ENCODE measurements at regions not wholly inside any gene's neighbourhood (a gene's known extent, or its start where the extent isn't known, plus 50 kb on each side); places are given as distances from the start of the nearest gene placed in this dataset.
"Not testable (repeated sequence)": the region's sequence is repeated elsewhere in the genome, so short reads cannot be mapped to it uniquely, and the experiment has no call there.

DNA sequence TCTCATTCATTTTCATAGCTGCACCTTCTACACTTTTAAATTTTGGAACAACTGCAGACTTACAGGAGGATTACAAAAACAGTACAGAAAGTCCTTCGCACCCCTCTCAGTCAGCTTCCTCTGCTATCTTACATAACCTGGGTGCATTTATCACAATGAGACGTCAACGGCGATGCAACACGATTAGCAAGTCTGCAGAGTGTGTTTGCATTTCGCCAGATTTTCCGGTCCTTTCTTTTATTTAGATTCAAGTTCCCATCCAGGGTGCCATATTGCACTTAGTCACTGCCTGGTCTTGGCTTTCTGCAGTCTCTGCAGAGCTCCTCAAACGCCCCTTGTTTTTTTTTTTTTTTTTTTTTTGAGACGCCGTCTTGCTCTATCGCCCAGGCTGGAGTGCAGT is 85.9 kb downstream of the ASMT start:
- DNase-seq = no peak

- DNase-seq = not testable (repeated sequence)
These were observed 86.6 kb downstream of the ASMT start for GRCh38 chrX:1701396-1701901.

GRCh38 chrX:1702142-1702541 is 87.3 kb downstream of the ASMT start:
- not testable (repeated sequence) for DNase-seq

DNA sequence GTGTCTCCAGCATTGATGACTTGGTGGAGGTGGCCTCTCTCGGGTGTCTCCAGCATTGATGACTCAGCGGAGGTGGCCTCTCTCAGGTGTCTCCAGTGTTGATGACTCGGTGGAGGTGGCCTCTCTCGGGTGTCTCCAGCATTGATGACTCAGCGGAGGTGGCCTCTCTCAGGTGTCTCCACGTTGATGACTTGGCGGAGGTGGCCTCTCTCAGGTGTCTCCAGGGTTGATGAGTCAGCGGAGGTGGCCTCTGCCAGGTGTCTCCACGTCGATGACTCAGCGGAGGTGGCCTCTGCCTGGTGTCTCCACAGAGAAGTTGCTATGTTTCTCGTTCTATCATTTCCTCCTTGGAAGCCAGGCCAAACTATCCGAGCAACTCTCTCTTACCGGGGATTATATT is 87.7 kb downstream of the ASMT start:
- DNase-seq = not testable (repeated sequence)

DNA sequence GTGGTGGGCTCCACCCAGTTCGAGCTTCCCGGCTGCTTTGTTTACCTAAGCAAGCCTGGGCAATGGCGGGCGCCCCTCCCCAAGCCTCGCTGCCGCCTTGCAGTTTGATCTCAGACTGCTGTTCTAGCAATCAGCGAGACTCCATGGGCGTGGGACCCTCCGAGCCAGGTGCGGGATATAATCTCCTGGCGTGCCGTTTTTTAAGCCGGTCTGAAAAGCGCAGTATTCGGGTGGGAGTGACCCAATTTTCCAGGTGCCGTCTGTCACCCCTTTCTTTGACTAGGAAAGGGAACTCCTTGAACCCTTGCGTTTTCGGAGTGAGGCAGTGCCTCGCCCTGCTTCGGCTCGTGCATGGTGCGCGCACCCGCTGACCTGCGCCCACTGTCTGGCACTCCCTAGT is 94.4 kb downstream of the ASMT start:
- DNase-seq = not testable (repeated sequence)

GRCh38 chrX:1713296-1713695 is 98.4 kb downstream of the ASMT start:
- no peak for DNase-seq

- DNase-seq = no peak
These were observed 102.5 kb downstream of the ASMT start for GRCh38 chrX:1717373-1717772.

GRCh38 chrX:1719270-1719669 is 104.4 kb downstream of the ASMT start:
- no peak for DNase-seq

DNA sequence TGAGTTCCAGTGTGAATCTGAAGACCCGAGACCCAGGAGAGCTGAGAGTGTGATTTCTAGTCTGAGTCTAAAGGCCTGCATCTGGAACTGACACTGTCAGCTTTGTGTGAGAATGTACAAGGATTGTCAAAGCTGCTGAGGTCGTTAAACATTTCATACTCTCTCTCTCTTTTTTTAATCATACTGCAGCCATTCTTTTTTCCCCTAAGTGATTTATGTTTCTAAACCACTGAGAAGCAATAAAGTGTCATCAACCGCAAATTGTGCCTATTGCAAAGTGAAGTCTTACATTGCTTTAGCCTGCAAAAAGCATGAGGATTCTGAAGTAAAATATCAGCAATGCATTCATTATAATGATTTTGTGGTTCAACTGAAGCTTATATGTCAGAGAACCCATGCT is 106.0 kb downstream of the ASMT start:
- no peak for DNase-seq

DNA sequence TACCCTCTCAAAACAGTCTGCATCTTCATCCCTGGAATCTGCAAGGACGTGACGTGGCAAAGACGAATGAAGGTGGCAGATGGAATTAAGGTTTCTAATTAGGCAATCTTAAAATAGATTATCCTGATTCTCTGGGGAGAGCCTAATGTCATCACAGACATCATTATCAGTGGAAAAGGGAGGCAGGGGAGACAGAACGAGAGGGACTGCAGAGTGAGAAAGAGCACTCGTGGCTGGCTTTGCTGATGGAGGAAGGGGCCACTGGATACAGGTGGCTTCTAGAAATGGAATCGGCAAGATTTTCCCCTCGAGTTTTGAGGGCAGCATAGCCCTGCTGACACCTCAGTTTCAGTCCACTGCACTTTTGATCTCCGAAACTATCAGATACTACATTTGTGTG is 110.6 kb downstream of the ASMT start:
- DNase-seq = no peak

DNA sequence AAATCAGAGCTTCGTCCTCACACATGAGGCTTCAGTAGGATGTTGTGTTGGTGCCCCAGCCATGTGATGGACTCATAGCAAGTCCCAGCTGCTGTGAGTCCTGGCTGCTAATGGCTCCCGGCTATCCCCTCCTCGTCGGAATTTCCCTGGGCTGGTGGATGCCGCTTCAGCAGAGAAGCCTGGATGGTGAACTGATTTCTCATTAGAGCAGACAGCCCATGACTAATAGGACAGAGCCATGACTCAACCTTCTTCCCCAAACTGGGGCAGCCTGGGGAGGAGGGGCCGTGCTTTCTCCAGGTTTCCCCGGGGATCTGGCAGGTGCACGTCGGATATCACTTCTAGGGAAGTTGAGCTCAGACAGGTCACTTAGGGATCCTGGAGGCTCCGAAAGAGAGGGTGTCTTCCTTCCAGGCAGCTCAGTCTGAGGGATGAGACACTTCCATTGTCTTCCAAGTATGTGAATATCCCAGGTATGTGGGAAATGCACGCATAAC is 112.7 kb downstream of the ASMT start:
- no peak for DNase-seq

GRCh38 chrX:1734806-1735205 is 119.9 kb downstream of the ASMT start:
- no peak for DNase-seq

DNA sequence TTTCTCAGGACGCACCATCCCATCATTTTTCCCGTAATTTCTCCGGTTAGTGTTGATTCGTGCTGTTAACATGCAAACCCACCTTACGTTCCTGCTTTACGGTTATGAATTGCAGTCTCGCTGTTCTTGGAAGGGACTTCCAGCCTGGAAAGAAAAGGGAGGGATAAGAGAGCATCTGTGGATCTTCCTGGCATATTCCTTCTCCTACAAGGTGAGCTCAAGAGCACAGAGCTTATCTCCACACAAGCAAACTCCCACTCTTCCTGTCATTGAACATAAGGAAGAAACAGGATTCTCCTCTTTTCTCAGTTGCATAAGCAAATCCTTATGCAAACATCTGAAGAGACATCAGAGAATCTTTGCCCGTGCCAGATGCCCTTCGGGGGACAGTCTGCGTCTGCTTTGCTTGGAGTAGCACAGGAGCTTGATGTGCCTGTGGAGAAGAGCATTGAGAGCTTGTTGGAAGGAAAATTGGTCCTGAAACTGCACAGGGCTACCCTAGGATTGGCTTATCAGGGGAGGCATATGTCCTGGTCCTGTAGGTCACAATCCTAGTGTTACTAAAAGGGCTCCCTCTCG is 127.0 kb downstream of the ASMT start:
- no peak for DNase-seq

DNA sequence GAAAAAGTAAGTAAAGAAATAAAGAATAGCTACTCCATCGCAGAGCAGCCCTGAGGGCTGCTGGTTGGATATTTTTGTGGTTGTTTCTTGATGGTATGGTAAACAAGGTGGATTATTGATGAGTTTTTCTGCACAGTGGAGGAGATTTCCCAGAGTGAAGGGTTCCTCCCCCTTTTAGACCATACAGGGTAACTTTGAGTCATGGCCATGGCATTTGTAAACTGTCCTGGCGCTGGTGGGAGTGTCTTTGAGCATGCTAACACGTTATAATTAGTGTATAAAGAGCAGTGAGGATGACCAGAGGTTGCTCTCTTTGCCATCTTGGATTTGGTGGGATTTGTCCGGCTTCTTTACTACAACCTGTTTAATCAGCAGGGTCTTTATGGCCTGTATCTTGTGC is 128.2 kb downstream of the ASMT start:
- no peak for DNase-seq

GRCh38 chrX:1743663-1744062 is 128.8 kb downstream of the ASMT start:
- DNase-seq = no peak

- DNase-seq = no peak
These were observed 133.5 kb downstream of the ASMT start for GRCh38 chrX:1748408-1748807.

GRCh38 chrX:1749499-1749898 is 134.6 kb downstream of the ASMT start:
- no peak for DNase-seq

DNA sequence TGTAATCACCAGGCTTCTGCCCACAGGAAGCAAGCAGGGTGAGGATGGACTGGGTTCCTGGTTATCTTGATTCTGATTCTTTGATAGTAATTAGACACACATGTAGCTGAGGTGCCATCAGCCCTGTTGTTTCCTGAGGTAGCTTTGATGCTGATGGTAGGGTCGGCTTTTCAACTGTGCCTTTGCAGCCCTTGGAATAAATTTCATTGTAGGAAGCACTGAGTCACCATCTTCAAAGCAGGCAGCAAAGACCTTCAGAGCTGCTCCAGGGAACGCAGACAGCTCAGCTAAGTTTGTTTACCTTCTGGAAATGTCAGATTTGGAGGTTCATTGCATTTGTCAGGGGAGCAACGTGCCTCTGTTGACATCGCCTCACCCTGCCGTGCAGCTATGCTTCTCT is 135.4 kb downstream of the ASMT start:
- no peak for DNase-seq

DNA sequence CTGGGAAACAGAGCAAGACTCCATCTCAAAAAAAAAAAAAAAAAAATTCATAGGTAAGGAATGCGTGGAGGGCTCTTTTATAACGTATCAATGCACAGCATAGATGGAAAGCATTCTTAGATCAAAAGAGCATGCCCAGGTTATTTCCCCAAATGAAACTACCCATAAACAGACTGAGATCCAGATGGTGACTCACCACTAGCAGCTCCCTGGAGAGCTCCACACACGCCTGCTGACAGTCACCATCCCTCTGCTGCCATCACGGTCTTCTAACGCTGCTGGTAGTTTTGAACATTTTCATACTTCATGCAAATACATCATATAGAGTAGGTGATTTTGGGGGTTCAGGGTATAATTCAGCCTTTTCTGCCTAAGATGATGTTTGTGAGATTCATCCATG is 136.9 kb downstream of the ASMT start:
- DNase-seq = no peak

DNA sequence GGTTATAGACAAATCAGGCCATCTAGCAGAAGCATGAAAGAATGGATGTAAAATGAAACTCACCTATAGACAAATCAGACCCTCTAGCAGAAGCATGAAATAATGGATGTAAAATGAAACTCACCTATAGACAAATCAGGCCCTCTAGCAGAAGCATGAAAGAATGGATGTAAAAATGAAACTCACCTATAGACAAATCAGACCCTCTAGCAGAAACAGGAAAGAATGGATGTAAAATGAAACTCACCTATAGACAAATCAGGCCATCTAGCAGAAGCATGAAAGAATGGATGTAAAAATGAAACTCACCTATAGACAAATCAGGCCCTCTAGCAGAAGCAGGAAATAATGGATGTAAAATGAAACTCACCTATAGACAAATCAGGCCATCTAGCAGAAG is 137.9 kb downstream of the ASMT start:
- DNase-seq = not testable (repeated sequence)

DNA sequence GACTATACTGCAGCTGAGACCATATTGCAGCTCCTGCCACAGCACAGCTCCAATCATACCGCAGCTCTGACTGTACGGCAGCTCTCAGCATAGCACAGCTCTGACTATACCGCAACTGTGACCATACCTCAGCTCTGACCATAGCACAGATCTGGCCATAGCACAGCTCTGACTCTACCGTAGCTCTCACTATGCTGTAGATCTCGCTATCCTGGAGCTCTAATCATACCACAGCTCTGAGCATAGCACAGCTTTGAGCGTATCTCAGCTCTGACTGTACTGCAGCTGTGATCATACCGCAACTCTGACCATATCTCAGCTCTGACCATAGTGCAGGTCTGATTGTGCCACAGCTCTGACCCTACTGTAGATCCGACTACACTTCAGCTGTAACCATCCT is 139.2 kb downstream of the ASMT start:
- no peak for DNase-seq

- DNase-seq = no peak
These were observed 148.4 kb downstream of the ASMT start for GRCh38 chrX:1763294-1763693.

DNA sequence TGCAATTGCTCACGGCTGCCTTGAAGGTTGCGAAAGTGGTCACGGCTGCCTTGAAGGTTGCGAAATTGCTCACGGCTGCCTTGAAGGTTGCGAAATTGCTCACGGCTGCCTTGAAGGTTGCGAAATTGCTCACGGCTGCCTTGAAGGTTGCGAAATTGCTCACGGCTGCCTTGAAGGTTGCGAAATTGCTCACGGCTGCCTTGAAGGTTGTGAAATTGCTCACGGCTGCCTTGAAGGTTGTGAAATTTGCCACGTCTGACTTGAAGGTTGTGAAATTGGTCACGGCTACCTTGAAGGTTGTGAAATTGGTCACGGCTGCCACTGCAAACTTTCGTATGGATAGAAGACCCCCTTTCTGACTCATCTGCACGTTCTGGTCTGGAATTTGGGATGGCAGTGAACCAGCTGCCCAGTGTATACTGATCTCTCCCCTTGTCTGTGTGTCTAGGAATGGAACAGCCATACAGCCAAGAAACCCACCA is 150.1 kb downstream of the ASMT start:
- DNase-seq = not testable (repeated sequence)

GRCh38 chrX:1767026-1767425 is 152.2 kb downstream of the ASMT start:
- peak in 2 of 3 experiments; percentile 54 to 80 for DNase-seq

DNA sequence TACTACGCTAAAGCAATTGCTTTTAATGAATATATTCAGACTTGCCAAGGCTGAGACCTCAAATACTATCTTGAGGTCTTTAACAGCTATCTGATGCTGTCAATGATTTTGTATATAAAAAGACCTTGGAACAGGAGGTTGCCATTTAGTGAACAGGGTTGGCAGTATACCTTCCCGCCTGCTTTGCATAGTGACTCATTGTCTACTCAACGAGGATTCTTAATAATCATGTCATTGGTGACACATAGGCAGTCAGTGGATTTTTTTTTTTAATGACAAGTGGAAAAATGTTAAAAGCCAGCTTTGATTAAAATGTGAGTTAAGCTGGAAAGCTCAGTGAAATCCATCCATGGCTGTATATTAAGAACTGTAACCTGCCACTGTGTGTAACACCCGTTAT is 164.0 kb downstream of the ASMT start:
- no peak for DNase-seq

Data from NCI-H1417 (cell line).